Cardiac septum (tissue), 1 donor: ENCODE measurements at regions not wholly inside any gene's neighbourhood (a gene's known extent, or its start where the extent isn't known, plus 50 kb on each side); places are given as distances from the start of the nearest gene placed in this dataset.

Experiments used
- DNase-seq: peaks from one replicate; pipeline ENCODE4 v3.0.0-alpha.2; 2020; ENCODE audit warnings: low spot score
- intact Hi-C: fragments of 100-400 bp; cut with DNase I; formaldehyde crosslinking; loops from one replicate; pipeline ENCODE4 v1.14.0; 2022
- donor health status: DM: no; HTN: no; CAD: no.

GRCh38 chr1:90505806-90506205 is 211.3 kb downstream of the BARHL2 start:
- no peak for DNase-seq
- intact Hi-C loops, result no loop called here

- intact Hi-C loops, result no loop called here
- DNase-seq, result no peak
Measured at GRCh38 chr1:90504509-90504908, 212.6 kb downstream of the BARHL2 start.

GRCh38 chr1:90502696-90503095 is 214.4 kb downstream of the BARHL2 start:
- intact Hi-C loops, result no loop called here
- no peak for DNase-seq

GRCh38 chr1:90502194-90502593 is 214.9 kb downstream of the BARHL2 start:
- intact Hi-C loops, result no loop called here

GRCh38 chr1:90501281-90501680 is 215.8 kb downstream of the BARHL2 start:
- no peak for DNase-seq
- intact Hi-C loops, result no loop called here

More at GRCh38 chr1:90502194-90502593, 214.9 kb downstream of the BARHL2 start:
- DNase-seq, result no peak

- DNase-seq, result no peak
- intact Hi-C loops, result no loop called here
Measured at GRCh38 chr1:90494748-90495282, 222.3 kb downstream of the BARHL2 start.

GRCh38 chr1:90488451-90488850 is 228.7 kb downstream of the BARHL2 start:
- DNase-seq, result no peak
- intact Hi-C loops, result no loop called here

- intact Hi-C loops, result no loop called here
- no peak for DNase-seq
Measured at GRCh38 chr1:90486996-90487395, 230.1 kb downstream of the BARHL2 start.

GRCh38 chr1:90486134-90486824 is 230.8 kb downstream of the BARHL2 start:
- intact Hi-C loops, result no loop called here
- DNase-seq, result no peak

GRCh38 chr1:90480271-90480835 is 236.7 kb downstream of the BARHL2 start:
- no peak for DNase-seq
- intact Hi-C loops, result no loop called here

- intact Hi-C loops, result no loop called here
- no peak for DNase-seq
Measured at GRCh38 chr1:90476994-90477393, 240.1 kb downstream of the BARHL2 start.

- intact Hi-C loops, result no loop called here
- no peak for DNase-seq
Measured at GRCh38 chr1:90476411-90476810, 240.7 kb downstream of the BARHL2 start.

GRCh38 chr1:90475631-90476030 is 241.5 kb downstream of the BARHL2 start:
- intact Hi-C loops, result no loop called here

GRCh38 chr1:90474731-90475130 is 242.4 kb downstream of the BARHL2 start:
- intact Hi-C loops, result no loop called here
- DNase-seq, result no peak

More at GRCh38 chr1:90475631-90476030, 241.5 kb downstream of the BARHL2 start:
- DNase-seq, result no peak

GRCh38 chr1:90474158-90474557 is 242.9 kb downstream of the BARHL2 start:
- no peak for DNase-seq
- intact Hi-C loops, result no loop called here

GRCh38 chr1:90472775-90473174 is 244.3 kb downstream of the BARHL2 start:
- intact Hi-C loops, result no loop called here
- DNase-seq, result no peak

- no peak for DNase-seq
- intact Hi-C loops, result no loop called here
Measured at GRCh38 chr1:90459570-90459969, 257.5 kb downstream of the BARHL2 start.

- DNase-seq, result no peak
- intact Hi-C loops, result no loop called here
Measured at GRCh38 chr1:90457985-90458384, 259.1 kb downstream of the BARHL2 start.

- intact Hi-C loops, result no loop called here
- no peak for DNase-seq
Measured at GRCh38 chr1:90452491-90452890, 264.6 kb downstream of the BARHL2 start.

GRCh38 chr1:90443354-90443753 is 273.7 kb downstream of the BARHL2 start:
- intact Hi-C loops, result no loop called here
- DNase-seq, result no peak

GRCh38 chr1:90435351-90435750 is 281.8 kb downstream of the BARHL2 start:
- no peak for DNase-seq
- intact Hi-C loops, result no loop called here
